Neural cell (in vitro differentiated cells): ENCODE measurements at regions not wholly inside any gene's neighbourhood (a gene's known extent, or its start where the extent isn't known, plus 50 kb on each side); places are given as distances from the start of the nearest gene placed in this dataset.
"Not testable (repeated sequence)": the region's sequence is repeated elsewhere in the genome, so short reads cannot be mapped to it uniquely, and the experiment has no call there.

Experiments
- H2AFZ ChIP-seq: fragments of 200-600, 300-800 bp; sonication (generic), shearing (Covaris generic); 2 replicates; pipeline ENCODE4 v1.6.0; 2014; ENCODE audit warnings: low read depth, mild to moderate bottlenecking, antibody characterized with exemption, low read length, moderate library complexity
- H3F3A ChIP-seq: fragments of 200-600 bp; shearing (Covaris generic); 2 replicates; pipeline ENCODE4 v1.6.1; 2016; ENCODE audit warnings: mild to moderate bottlenecking, moderate library complexity, mixed read lengths, antibody characterized with exemption, low read length; ENCODE audit not compliant: insufficient read depth, poor library complexity, severe bottlenecking
- H3K27ac ChIP-seq: fragments of 200-600, 300-800 bp; sonication (generic), shearing (Covaris generic); 2 replicates; pipeline ENCODE4 v1.5.1; 2014; ENCODE audit warnings: mild to moderate bottlenecking, low read length, moderate library complexity
- H3K27me3 ChIP-seq: fragments of 300-800, 200-600 bp; sonication (generic), shearing (Covaris generic); 2 replicates; pipeline ENCODE4 v1.6.0; 2014; ENCODE audit warnings: mild to moderate bottlenecking, low read depth, low read length, moderate library complexity; ENCODE audit not compliant: insufficient read depth
- H3K36me3 ChIP-seq: fragments of 300-800, 200-600 bp; sonication (generic), shearing (Covaris generic); 2 replicates; pipeline ENCODE4 v1.5.1; 2014; ENCODE audit warnings: mild to moderate bottlenecking, antibody characterized with exemption, low read length, moderate library complexity; ENCODE audit not compliant: insufficient read depth
- H3K4me2 ChIP-seq: fragments of 300-800, 200-600 bp; sonication (generic), shearing (Covaris generic); 2 replicates; pipeline ENCODE4 v1.6.0; 2014; ENCODE audit warnings: mild to moderate bottlenecking, low read length
- H3K4me3 ChIP-seq: fragments of 300-800, 200-600 bp; sonication (generic), shearing (Covaris generic); 2 replicates; pipeline ENCODE4 v1.5.1; 2014; ENCODE audit warnings: mild to moderate bottlenecking, low read length, moderate library complexity
- H3K79me2 ChIP-seq: fragments of 200-600 bp; shearing (Covaris generic); replicated peaks from 2 replicates; pipeline ENCODE4 v1.6.0; 2014; ENCODE audit warnings: mild to moderate bottlenecking, low read length, moderate library complexity; ENCODE audit not compliant: insufficient read depth
- H3K9ac ChIP-seq: fragments of 300-800, 200-600 bp; sonication (generic), shearing (Covaris generic); 2 replicates; pipeline ENCODE4 v1.6.1; 2016; ENCODE audit warnings: mild to moderate bottlenecking, low read length, mixed read lengths
- H3K9me2 ChIP-seq: fragments of 200-600 bp; shearing (Covaris generic); 2 replicates; pipeline ENCODE4 v1.6.1; 2016; ENCODE audit warnings: mild to moderate bottlenecking, low read length, mixed read lengths; ENCODE audit not compliant: insufficient read depth
- H3K9me3 ChIP-seq: fragments of 200-600, 300-800 bp; sonication (generic), shearing (Covaris generic); 2 replicates; pipeline ENCODE4 v1.6.1; 2016; ENCODE audit warnings: mild to moderate bottlenecking, mixed run types, low read length, moderate library complexity, mixed read lengths
- H4K20me1 ChIP-seq: fragments of 200-600 bp; shearing (Covaris generic); 2 replicates; pipeline ENCODE4 v1.6.1; 2016; ENCODE audit warnings: mild to moderate bottlenecking, mixed run types; ENCODE audit not compliant: insufficient read depth
- EP300 ChIP-seq: fragments of 450-650 bp; conservative IDR thresholded peaks from 2 replicates; pipeline ENCODE4 v1.6.1; 2014; ENCODE audit warnings: antibody characterized with exemption, mild to moderate bottlenecking, moderate library complexity; ENCODE audit not compliant: poor library complexity, severe bottlenecking
- EZH2 ChIP-seq: fragments of 200-600, 300-800 bp; shearing (Covaris generic), sonication (generic); IDR thresholded peaks from 2 replicates; pipeline ENCODE4 v1.6.1; 2014; ENCODE audit warnings: antibody characterized with exemption, low read length, borderline replicate concordance, mild to moderate bottlenecking; ENCODE audit not compliant: insufficient read depth, poor library complexity, severe bottlenecking
- MXI1 ChIP-seq: fragments of 450-650 bp; conservative IDR thresholded peaks from 2 replicates; pipeline ENCODE4 v1.6.1; 2014; ENCODE audit warnings: antibody characterized with exemption, mild to moderate bottlenecking; ENCODE audit not compliant: poor library complexity, severe bottlenecking
- POLR2AphosphoS5 ChIP-seq: IDR thresholded peaks from 2 replicates; pipeline ENCODE4 v1.6.1; 2012
- RAD21 ChIP-seq: fragments of 450-650 bp; conservative IDR thresholded peaks from 2 replicates; pipeline ENCODE4 v1.6.1; 2014; ENCODE audit warnings: antibody characterized with exemption, mild to moderate bottlenecking, moderate library complexity
- SMC3 ChIP-seq: fragments of 450-650 bp; conservative IDR thresholded peaks from 2 replicates; pipeline ENCODE4 v1.6.1; 2014; ENCODE audit warnings: antibody characterized with exemption, mild to moderate bottlenecking, moderate library complexity; ENCODE audit not compliant: poor library complexity
- TAF1 ChIP-seq: IDR thresholded peaks from 2 replicates; pipeline ENCODE4 v1.6.1; 2012; ENCODE audit warnings: low read depth
- TF ChIP-seq, protein P1 (sequence below): fragments of 450-650 bp; IDR thresholded peaks from 2 replicates; pipeline ENCODE4 v1.5.1; 2014; ENCODE audit warnings: antibody characterized with exemption, mild to moderate bottlenecking, moderate library complexity; ENCODE audit not compliant: poor library complexity, severe bottlenecking
- TF ChIP-seq, protein P2 (sequence below): IDR thresholded peaks from 2 replicates; pipeline ENCODE4 v1.6.1; 2012; ENCODE audit warnings: borderline replicate concordance

DNA sequence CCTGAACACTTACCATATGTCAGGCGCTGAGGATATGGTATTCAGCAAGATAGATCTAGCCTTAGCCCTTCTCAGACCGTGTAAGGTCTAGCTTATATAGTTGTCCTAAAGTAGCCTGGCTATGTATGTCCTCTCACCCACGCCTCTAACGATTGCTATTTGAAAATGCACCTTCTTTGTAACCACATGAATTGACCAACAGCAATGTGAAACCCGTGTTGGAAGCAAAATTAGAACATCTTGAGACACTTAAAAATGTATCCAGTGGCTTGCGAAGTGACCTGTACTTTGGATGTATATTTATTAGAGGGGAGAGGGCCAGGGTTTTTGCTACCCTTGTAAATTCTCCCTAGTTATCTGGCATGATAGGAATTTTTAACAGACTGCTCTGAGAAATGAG is 860.0 kb upstream of the ZEB2 start:
- no peaks in the 10 kb centered on the region for H3K36me3 ChIP-seq
- no peak overlapping the region for H3K9ac ChIP-seq
- H3K79me2 ChIP-seq: no peaks in the 10 kb centered on the region
- no peaks in the 10 kb centered on the region for H4K20me1 ChIP-seq
- H3K27me3 ChIP-seq: no peaks in the 10 kb centered on the region
- H3K9me2 ChIP-seq: no peaks in the 10 kb centered on the region
- no peak overlapping the region for H3K4me2 ChIP-seq
- H2AFZ ChIP-seq: no peak overlapping the region
- no peak overlapping the region for H3K27ac ChIP-seq
- TF ChIP-seq TAF1 (no peak), EP300 (no peak), EZH2 (no peak), MXI1 (no peak)
- TF ChIP-seq, protein P1, sequence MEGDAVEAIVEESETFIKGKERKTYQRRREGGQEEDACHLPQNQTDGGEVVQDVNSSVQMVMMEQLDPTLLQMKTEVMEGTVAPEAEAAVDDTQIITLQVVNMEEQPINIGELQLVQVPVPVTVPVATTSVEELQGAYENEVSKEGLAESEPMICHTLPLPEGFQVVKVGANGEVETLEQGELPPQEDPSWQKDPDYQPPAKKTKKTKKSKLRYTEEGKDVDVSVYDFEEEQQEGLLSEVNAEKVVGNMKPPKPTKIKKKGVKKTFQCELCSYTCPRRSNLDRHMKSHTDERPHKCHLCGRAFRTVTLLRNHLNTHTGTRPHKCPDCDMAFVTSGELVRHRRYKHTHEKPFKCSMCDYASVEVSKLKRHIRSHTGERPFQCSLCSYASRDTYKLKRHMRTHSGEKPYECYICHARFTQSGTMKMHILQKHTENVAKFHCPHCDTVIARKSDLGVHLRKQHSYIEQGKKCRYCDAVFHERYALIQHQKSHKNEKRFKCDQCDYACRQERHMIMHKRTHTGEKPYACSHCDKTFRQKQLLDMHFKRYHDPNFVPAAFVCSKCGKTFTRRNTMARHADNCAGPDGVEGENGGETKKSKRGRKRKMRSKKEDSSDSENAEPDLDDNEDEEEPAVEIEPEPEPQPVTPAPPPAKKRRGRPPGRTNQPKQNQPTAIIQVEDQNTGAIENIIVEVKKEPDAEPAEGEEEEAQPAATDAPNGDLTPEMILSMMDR: no peak
- no peaks in the 10 kb centered on the region for H3F3A ChIP-seq
- H3K9me3 ChIP-seq: no peaks in the 10 kb centered on the region
- H3K4me3 ChIP-seq: no peak overlapping the region

DNA sequence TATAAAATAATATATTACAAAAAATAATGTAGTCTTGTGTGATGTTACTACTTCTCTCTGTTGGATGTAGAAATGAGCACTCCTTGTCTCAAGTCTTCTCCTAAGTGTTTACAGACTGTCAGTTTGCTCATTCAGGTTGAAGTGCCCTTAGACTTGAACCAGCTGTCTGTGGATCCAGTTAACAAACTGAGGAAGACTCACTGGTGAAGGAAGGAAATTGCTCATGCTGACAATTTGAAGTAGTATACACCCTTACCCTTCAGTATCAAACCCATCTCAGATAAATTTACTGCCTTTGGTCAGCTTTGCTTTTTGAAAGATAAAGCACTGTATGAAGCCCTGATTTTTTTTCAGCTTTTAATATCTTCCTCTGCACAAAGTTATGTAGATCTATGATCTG is 854.2 kb upstream of the ZEB2 start:
- H3K9ac ChIP-seq: no peak overlapping the region
- no peaks in the 10 kb centered on the region for H4K20me1 ChIP-seq
- no peaks in the 10 kb centered on the region for H3K9me2 ChIP-seq
- TF ChIP-seq EP300: no peak
- TF ChIP-seq, protein P2, sequence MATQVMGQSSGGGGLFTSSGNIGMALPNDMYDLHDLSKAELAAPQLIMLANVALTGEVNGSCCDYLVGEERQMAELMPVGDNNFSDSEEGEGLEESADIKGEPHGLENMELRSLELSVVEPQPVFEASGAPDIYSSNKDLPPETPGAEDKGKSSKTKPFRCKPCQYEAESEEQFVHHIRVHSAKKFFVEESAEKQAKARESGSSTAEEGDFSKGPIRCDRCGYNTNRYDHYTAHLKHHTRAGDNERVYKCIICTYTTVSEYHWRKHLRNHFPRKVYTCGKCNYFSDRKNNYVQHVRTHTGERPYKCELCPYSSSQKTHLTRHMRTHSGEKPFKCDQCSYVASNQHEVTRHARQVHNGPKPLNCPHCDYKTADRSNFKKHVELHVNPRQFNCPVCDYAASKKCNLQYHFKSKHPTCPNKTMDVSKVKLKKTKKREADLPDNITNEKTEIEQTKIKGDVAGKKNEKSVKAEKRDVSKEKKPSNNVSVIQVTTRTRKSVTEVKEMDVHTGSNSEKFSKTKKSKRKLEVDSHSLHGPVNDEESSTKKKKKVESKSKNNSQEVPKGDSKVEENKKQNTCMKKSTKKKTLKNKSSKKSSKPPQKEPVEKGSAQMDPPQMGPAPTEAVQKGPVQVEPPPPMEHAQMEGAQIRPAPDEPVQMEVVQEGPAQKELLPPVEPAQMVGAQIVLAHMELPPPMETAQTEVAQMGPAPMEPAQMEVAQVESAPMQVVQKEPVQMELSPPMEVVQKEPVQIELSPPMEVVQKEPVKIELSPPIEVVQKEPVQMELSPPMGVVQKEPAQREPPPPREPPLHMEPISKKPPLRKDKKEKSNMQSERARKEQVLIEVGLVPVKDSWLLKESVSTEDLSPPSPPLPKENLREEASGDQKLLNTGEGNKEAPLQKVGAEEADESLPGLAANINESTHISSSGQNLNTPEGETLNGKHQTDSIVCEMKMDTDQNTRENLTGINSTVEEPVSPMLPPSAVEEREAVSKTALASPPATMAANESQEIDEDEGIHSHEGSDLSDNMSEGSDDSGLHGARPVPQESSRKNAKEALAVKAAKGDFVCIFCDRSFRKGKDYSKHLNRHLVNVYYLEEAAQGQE: no peak
- no peak for TF ChIP-seq RAD21
- no peak for TF ChIP-seq TAF1
- no peak for TF ChIP-seq POLR2AphosphoS5
- TF ChIP-seq MXI1: no peak
- TF ChIP-seq SMC3: no peak
- TF ChIP-seq EZH2: no peak
- TF ChIP-seq, protein P1: no peak
- H3F3A ChIP-seq: no peaks in the 10 kb centered on the region
- no peaks in the 10 kb centered on the region for H3K79me2 ChIP-seq
- no peak overlapping the region for H3K4me3 ChIP-seq
- H2AFZ ChIP-seq: no peak overlapping the region
- no peaks in the 10 kb centered on the region for H3K9me3 ChIP-seq
- H3K27me3 ChIP-seq: no peaks in the 10 kb centered on the region
- no peaks in the 10 kb centered on the region for H3K36me3 ChIP-seq
- H3K4me2 ChIP-seq: no peak overlapping the region
- H3K27ac ChIP-seq: no peak overlapping the region

DNA sequence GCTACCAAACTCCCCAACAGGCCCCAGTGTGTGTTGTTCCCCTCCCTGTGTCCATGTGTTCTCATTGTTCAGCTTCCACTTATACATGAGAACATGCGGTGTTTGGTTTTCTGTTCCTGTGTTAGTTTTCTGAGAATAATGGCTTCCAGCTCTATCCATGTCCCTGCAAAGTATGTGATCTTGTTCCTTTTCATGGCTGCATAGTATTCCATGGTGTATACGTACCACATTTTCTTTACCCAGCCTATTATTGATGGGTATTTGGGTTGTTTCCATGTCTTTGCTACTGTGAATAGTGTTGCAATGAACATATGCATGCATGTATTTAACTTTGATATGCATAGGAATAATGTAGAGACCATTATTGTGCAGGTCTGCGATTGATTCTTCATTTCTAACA is 847.4 kb upstream of the ZEB2 start:
- not testable (repeated sequence) for H4K20me1 ChIP-seq, H2AFZ ChIP-seq, H3K9ac ChIP-seq, H3K4me3 ChIP-seq, H3K36me3 ChIP-seq, H3K9me3 ChIP-seq, H3F3A ChIP-seq, H3K9me2 ChIP-seq, H3K27ac ChIP-seq, H3K27me3 ChIP-seq, H3K79me2 ChIP-seq, H3K4me2 ChIP-seq
